GM18502 (cell line): ENCODE measurements at regions not wholly inside any gene's neighbourhood (a gene's known extent, or its start where the extent isn't known, plus 50 kb on each side); places are given as distances from the start of the nearest gene placed in this dataset.
"Not testable (repeated sequence)": the region's sequence is repeated elsewhere in the genome, so short reads cannot be mapped to it uniquely, and the experiment has no call there.

Experiments used
- ATAC-seq: cut with Tn5 transposase; IDR thresholded peaks from one replicate; pipeline ENCODE4 v1.9.1; 2021; ENCODE audit warnings: mild to moderate bottlenecking; ENCODE audit not compliant: unreplicated experiment, poor library complexity

DNA sequence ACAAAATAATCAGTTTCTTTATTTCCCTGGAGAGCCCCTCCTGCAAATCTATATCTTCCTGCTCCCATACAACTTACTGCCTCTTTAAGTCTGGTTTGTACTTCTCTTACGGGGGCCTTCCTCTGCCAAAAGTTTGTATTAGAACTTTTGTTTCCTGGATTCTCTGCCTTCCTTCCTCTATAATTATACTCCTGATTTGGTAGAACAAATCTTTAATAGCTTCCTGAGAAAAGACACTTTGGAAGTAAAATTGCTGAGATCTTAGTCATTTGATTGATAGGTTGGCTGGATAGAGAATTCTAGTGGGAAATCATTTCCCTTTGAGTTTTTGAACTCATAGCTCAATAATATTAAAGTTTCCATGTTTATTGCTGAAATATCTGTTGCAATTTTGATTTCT is 499.2 kb downstream of the RAB38 start:
- ATAC-seq, result no peak

DNA sequence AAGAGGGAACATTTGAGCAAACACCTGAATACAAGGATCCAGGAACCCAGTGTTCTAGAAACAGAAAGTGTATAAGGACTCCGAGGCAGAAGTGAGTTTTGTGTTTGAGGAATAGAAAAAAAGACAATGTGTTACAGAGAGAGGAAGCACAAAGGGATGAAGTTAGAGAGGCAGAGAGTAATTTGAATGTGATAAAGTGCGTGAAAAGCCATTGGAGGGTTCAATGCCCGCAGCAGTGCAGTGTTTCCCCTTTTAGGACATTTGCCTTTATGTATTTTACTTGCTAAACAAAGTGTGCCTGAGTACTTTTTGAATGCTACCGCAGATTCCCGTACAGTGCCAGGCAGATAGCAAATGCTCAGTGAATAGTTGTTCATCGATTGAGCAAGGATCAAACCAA is 508.5 kb downstream of the RAB38 start:
- ATAC-seq, result no peak

DNA sequence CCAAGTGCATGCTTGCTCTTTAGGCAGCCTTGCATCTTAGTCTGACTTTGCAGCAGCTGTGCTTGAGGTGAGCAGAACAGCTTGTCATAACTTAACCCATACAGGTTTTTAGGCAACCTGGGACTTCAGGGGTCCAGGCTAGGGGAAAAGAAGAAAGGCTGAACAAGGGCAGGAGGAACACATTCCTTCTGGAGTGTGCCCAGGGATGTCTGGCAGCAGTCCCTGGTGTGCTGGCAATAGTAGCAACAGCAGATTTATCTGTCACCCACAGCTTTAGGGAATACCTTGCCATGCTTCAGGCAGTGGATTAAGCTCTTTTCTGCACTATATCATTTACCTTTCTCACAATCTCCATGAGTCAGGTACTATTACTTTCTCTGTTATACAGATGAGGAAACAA is 513.0 kb downstream of the RAB38 start:
- no peak for ATAC-seq

DNA sequence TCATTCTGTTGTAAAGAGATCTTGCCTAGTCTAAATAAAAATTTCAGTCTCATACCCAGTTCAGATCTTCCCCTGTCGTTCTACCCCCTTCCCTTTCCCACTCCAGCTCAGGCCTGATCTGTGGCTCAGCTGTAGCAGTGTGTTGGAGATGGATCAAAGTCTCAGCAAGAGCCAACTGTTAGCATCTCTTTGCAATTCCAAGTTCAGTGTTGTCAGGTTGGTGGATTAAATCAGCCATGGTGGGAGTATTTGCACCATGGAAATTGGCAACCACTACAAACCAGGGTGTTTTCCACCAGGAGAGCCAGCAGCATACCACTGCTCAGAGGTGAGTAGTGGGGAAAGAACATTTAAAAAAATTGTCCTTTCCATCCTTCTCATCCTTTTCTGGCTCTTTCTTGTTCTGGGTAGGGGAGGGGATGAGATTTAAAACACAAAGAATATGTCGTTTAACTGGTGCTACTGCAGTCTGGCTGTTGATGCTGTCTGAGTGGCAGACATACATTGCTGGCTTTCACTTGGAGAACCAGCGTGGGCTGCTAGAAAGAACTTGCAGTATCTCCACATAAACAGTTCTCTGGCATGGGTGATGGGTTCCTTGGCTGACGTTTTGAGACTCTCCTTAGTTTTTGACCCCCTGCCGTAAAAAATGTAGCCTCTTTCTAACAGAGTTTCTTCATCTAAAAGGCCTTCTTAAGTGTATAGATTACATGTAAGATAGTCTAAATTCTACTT is 514.1 kb downstream of the RAB38 start:
- no peak for ATAC-seq

DNA sequence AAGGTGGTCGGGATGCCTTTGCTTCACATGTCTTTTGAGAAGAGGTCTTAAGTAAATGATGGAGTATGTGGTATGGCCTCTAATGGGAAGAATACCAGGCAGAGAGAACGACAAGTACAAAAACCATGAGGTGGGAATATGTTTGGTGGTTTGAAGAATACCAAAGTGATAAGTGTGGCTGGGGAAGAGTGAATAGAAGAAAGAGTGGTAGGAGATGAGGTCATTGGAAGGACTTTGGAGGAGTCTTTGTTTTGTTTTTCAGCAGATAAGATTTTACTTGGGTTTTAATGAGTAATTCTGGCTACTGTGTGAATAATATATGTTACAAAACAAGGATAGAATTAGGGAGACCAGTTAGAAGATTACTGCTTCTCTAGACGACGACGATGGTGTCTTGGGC is 515.4 kb downstream of the RAB38 start:
- ATAC-seq, result no peak

DNA sequence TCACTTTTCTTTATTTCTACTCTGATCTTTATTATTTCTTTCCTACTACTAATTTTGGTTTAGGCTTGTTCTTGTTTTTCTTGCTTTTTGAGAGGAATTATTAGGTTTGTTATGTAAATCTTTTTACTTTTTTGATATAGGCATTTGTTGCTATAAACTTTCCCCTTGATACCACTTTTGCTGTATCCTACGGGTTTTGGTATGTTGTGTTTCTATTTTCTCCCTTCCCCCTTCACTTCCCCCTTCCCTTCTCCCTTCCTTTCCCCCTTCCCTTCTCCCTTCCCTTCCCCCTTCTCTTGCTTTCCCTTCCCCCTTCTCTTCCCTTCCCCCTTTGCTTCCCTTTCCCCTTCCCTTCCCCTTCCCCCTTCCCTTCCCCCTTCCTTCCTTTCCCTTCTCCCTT is 529.6 kb downstream of the RAB38 start:
- ATAC-seq, result no peak

DNA sequence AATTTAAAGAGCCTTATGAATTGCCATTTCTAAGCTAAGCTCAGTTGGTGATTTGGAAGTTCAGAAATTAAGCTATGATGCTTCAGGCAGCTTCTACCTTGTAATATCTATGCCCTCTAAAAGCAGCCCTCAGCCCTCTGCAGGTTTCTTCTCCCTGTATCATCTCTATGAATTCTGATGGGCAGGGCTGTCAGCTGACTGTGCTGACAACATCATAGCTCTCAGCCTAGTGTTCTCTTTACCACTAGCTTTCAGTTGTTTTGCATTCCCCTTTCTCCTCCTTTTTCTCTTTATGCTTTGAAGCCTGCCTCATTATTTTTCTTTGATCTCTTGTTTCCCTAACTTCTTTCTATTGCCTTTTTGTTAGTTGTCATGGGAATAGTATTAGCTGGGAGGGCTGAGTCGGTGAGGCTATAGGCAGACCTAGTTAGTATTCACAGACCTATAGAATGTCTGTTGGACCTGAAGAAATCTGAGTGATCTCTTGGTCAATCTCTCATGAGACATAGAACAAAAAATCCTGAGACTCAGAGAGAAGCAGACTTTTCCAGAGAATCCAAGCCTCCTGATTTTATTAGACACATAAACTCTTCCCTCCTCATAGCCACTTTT is 535.4 kb downstream of the RAB38 start:
- ATAC-seq, result no peak

DNA sequence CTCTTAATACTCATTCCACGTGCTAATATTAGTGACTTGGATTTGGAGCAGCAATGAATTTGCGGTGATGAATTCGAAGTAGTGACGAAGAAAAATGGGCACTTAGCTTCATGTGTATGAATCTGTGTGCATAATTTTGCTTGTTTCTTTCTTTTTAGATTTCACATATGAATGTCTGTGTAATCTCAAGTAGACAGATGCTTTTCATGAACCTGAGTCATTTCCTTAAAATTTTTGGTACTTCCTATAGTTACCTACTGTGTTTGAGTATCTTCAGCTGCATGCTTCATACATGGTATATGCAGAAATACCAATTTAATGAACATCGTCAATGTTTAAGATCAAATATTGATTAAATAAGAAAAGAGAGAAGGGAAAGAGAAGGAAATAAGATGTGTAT is 540.2 kb downstream of the RAB38 start:
- no peak for ATAC-seq

DNA sequence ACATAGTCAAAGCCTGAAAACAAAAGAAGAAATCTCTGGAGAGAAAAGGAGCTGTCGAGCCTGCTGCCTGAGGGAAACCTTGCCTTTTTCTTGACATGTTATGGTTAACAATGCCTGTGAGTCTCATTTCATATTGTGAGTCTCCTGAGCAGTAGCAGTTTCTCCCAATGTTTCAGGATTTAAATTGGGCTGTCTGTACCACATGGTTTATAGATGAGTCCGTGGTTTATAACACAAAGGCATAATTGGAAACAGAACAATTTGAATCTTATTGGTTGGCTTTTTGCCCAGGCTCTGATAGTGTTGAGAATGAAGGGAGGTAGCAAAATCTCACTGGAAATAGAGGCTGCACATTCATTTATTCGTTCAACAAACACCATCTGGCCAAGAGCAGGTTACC is 540.9 kb downstream of the RAB38 start:
- no peak for ATAC-seq

DNA sequence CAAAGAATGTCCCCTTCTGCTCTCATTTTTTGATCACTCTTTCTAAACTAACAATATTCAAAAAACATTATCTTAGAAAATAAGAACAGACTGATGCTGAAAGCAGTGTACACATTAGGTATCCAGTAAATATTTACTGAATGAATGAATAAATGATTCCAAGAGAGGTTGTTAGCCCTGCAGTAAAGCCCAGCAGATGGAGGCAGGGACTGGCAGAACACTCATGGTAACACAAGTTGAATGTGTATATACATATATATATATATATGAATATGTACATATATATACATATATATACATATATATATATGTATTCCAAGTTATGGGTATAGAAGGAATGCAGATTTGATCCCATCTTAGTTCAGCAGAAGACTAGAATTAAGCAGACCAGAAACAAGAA is 546.3 kb downstream of the RAB38 start:
- no peak for ATAC-seq

DNA sequence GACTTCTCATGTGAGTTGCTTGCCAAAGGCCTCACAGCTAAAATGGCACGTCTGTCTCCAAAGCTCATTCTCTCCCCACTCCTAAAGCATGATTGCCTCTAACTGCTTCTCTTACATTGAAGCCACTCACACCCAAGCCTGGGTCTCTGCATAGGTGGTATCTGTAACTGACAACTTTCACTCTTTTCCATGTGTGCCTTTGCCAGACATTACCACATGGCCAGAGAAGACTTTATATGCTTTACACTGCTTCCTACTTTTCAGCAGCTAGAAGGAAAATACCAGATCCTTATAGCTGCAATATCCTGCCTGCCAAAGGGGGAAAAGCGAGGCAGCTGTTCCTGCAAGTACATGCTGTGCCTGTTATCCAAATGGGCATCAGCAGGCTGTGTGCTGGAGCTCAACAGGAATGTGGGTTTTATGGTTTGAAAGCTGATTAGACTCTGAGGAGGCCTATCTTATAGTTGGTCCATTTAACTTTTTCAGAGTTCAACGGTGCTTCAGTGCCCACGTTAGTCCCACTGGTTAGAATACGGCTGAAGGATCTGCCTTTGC is 547.1 kb downstream of the RAB38 start:
- ATAC-seq, result no peak

DNA sequence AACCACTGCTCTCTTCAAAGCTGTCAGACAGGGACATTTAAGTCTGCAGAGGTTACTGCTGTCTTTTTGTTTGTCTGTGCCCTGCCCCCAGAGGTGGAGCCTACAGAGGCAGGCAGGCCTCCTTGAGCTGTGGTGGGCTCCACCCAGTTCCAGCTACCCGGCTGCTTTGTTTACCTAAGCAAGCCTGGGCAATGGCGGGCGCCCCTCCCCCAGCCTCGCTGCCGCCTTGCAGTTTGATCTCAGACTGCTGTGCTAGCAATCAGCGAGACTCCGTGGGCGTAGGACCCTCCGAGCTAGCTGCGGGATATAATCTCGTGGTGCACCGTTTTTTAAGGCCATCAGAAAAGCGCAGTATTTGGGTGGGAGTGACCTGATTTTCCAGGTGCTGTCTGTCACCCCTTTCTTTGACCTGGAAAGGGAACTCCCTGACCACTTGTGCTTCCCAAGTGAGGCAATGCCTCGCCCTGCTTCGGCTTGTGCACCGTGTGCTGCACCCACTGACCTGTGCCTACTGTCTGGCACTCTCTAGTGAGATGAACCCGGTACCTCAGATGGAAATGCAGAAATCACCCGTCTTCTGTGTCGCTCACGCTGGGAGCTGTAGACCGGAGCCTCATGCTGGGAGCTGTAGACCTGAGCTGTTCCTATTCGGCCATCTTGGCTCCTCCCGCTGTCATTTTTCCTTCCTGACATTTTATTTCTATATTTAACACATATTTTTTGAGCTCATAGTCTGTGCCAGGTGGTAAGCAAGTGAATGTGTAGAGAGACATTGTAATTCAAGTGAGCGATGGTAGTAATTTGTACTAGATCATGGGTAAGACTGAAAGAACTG is 551.5 kb downstream of the RAB38 start:
- not testable (repeated sequence) for ATAC-seq

DNA sequence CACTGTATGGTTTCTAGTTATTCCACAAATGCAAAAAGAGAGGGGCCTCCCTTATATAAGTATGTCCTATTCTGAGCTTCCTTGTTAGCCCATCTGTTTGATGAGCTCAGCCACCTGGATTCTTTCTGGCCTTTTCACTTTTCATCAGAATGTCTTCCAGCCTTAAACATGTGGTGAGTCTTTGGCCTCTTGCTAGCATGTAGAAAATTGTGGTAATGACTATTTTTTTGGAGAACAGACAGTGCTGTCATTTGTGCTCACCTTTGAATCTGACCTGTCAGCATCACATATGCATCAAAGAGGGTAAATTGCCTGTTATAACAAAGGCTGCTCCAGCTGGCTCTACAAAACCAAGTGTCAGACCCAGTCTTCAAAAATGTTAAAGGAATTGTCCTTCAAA is 558.7 kb downstream of the RAB38 start:
- ATAC-seq, result no peak

DNA sequence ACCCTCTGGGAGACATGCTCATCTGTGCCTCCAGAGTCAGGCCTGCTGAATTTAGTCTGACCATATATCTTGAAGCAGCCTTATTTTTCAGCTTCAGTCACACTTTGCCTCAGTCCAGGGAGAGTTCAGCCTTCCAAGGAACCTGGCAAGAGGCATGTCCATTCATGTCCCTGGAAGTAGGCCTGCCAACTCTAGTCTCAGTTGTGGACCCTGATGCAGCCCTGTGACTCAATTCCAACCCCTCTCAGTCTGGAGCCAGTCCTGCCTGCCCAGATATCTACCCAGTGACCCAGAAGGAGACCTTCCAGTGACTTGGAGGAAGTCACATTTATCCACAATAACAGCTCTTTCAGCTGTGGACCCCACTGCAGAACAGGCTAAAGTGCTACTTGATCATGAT is 566.6 kb downstream of the TMEM135 start:
- no peak for ATAC-seq

DNA sequence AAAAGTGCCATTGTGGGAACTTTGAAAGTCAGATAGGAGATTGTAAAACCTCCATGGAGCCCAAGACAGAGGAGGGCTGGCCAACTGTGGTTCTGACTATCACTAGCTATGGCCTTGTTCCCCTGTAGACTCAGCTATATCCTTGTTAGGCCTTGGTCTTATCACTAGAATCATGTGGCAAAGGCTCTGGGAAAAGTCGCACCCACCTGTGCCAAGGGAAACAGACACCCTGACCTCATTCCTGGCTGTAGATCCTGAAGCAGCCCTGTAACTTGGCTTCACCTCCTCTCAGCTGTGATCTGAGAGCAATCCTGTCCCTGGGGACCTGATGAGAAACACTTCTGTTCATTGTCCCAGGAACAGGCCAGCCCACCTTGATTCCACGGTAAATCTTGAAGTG is 566.2 kb downstream of the TMEM135 start:
- ATAC-seq, result no peak

DNA sequence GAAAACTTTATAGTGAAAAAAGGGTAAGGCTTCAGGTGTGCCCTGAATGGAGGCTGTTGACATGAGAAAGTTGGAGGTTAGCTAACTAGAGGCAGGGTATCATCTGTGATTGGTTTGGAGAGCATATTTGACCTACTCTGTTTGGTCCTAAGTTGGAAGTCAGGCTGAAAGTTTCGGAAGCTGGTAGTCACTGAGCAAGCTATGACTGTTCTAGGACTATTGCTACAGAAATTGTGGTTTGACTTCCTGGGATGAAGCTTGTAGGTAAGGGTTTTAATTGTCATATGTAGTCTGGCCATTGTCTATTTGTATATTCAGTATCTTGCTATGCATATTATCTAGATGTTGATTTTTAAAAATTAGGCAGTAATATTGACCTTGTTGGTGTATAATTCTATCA is 565.0 kb downstream of the TMEM135 start:
- ATAC-seq, result no peak

DNA sequence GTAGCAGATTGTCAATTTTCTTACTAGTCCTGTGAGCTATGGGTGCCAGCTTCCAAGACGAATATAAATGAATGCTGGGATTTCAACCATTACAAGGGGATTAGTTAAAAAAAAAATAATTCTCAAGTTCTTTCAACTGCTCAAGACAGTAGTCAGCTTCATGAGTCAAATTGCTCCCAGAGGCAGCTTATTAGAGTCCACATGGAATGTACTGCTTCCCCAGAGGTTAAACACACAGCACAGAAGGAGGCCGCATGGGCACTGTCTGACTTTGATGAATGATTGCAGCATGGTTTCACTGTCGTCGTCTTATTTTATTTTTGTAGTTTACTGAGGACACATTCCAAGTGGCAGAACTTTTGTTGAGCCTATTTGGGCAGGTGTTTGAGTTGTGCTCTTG is 563.2 kb downstream of the TMEM135 start:
- ATAC-seq, result no peak

DNA sequence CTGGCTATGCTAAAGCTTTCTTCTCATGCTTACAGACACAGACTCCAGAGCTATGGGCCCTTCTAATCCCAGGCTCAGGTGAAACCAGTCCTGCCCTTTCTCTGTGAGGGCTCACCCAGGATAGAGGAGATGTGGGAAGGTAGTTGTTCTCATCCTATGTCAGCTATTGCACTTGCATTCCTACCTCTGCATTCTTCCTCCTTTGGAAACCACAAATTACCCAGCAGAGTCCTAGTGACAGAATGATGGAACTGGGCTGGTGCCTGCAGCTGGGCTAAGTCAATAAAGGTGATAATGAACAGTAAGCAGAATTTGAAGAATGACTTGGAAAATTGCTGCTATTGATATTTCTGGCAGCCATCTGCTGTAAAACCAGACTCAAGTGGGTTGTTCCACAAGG is 560.0 kb downstream of the TMEM135 start:
- ATAC-seq, result no peak

DNA sequence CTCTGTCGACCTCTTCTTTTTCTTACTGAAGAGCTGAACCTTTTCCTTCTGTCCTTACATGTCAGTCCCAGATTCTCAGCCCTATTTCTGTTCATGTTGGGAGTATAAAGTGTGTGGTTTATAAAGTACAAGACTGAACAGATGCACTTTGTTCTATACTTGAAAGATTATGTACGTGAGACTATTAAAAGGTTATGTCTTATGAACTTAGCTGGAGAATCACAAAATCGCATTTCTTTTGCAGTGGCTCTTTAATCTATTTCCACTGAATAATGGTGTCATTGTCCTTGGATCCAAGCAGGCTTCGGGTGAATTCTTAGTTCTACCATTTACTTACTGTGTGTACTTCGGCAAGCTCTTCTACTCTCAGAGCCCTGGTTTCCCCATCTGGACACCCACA is 558.4 kb downstream of the TMEM135 start:
- ATAC-seq, result no peak

DNA sequence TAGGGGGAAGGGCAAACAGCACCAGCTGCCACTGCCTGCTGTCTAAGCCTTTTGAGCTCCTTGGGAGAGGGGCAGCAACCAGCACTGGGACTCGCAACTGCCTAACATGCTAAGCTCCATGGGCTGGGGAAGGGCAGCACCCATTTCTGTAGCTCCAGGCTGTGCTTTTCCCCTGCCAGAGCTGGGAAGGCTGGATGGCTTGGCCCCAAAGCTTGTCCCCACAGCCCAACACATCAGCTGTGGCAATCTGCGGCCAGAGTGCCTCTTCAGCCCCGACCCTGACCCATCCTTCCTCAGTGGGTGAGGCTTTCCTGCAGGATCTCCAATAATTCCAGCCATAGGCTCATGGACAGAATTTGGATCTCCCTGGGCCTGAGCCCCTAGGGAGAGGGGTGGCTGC is 551.3 kb downstream of the TMEM135 start:
- ATAC-seq, result no peak

DNA sequence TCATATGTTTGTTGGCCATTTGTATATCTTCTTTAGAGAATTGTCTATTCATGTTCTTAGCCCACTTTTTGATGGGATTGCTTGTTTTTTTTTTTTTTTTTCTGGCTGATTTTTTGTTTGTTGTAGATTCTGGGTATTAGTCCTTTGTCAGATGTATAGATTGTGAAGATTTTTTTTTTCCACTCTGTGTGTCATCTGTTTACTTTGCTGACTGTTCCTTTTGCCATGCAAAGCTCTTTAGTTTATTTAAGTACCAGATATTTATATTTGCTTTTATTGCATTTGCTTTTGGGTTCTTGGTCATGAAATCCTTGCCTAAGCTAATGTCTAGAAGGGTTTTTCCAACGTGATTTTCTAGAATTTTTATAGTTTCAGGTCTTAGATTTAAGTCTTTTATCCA is 547.9 kb downstream of the TMEM135 start:
- not testable (repeated sequence) for ATAC-seq
